ENCODE measurements at regions not wholly inside any gene's neighbourhood (a gene's known extent, or its start where the extent isn't known, plus 50 kb on each side); places are given as distances from the start of the nearest gene placed in this dataset.
"Not testable (repeated sequence)": the region's sequence is repeated elsewhere in the genome, so short reads cannot be mapped to it uniquely, and the experiment has no call there.

DNA sequence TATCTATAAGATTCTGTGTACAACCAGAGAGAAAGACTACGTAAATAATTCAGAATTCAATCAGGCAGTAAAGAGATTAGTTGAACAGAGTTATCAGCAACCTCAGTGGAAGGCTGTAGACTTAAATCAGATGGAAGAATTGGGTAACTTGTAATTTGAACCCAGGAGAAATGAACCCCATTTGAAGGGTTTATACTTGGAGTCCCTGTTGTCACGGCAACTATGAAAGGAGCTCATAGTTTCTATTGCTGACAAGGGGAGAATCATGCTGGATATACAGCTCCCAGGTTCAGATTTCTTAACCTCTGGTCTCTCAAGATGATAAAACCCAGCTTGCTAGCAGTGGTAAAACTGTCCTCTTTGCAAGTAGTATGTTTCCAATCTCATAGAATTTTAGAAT is 54.4 kb upstream of the BMP4 start:
- no peak for DNase-seq (ENCODE audit: low spot score)

DNA sequence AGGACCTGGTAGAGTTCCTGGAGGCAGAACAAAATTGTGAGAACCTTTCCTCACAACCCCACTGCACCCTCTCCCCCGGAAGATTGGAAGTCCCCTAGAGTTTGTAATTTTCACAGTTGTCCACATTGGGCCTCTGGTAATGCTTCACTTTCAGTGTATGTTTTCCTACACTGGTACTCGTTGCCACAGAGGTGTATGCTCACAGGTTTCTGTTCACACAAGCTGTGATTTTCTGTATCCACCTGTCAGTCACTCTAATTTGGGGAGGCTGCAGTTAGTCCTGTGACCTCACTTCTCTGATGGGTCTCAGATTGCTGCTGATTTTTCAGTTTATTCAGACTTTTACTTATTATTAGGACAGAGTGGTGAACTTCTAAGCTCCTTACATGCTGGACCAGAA is 66.4 kb upstream of the BMP4 start:
- no peak for DNase-seq (ENCODE audit: low spot score)

DNA sequence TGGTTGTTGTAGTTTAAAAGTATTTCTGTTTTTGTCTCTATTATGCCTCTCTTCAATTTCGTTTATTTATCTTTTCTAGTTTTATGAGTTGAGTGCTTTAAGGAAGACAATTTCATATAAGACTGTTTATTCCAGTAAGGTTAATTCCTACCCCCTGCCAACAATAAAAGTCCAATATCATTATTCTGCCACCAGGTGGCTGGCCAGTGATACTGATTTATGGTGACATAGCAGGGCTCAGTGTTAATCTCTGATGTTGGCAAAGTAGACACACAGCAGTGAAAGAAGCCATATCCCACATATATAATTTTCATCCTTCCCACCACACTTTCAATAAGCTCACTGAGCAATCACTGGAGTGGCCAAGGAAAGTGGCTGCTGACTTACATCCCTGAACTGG is 69.0 kb upstream of the BMP4 start:
- DNase-seq (ENCODE audit: low spot score), result peak; percentile 5

DNA sequence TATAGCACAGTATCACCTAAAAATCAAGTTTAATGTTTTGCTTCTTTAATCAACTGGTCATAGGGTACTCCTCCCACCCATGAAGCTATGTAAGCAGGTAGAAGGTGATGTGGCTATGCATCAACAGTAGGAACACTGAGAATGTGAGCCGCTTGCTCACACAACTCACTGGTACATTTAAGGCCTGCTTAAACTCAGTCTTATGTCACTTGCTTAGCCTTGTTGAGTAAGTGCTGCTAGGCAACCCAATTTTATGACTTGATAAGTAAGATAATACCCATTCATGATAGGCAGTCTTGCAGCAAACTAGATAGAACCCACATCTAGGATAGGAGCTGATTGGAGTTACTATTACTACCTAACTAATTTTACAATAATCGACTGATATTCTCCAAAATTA is 70.0 kb upstream of the BMP4 start:
- DNase-seq (ENCODE audit: low spot score), result no peak

DNA sequence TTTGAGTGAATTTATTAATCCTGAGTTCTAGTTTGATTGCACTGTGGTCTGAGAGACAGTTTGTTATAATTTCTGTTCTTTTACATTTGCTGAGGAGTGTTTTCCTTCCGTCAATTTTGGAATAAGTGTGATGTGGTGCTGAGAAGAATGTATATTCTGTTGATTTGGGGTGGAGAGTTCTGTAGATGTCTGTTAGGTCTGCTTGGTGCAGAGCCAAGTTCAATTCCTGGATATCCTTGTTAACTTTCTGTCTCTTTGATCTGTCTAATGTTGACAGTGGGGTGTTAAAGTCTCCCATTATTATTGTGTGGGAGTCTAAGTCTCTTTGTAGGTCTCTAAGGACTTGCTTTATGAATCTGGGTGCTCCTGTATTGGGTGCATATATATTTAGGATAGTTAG is 74.4 kb upstream of the BMP4 start:
- not testable (repeated sequence) for DNase-seq (ENCODE audit: low spot score)

DNA sequence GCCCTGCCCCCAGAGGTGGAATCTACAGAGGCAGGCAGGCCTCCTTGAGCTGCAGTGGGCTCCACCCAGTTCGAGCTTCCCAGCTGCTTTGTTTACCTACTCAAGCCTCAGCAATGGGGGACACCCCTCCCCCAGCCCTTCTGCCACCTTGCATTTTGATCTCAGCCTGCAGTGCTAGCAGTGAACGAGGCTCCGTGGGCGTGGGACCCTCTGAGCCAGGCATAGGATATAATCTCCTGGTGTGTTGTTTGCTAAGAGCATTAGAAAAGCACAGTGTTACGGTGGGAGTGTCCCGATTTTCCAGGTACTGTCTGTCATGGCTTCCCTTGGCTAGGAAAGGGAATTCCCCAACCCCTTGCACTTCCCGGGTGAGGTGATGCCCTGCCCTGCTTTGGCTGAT is 76.7 kb upstream of the BMP4 start:
- not testable (repeated sequence) for DNase-seq (ENCODE audit: low spot score)

DNA sequence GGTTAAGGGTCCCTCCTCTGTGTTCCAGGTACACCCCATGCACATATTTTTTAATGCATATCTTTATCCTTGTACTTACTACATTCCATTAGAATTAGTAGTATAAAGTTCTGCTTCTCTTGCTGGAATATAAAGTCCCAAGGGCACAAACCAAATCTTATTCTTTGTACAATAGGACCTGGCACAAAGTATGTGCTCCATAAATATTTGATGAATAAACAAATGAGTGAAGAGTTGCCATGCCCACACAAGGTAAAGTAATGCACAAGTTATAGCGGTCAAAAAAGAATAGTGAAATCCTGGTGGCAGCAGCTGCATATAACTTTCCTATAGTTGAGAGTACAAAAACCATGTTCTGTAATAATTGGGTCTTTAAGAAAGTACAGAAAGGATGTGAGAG is 82.1 kb upstream of the BMP4 start:
- DNase-seq (ENCODE audit: low spot score), result no peak

DNA sequence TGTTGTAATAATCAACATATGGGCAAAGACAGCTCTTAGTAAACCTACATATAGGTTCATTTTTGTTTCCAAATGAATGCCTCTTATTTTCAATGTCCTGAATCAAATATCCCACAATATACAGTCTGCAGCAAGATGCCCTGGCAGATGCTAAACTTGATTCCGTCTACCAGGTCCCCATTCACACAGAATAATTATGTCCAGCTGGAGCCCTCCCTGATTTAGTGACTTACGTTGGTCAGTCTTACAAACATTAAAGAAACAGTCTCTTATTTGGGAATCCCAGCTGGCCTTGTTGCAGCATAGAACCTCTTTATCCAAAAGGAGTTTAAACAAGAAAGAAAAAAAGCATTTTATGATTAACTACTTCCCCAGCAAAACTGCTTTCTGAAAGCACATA is 82.7 kb upstream of the BMP4 start:
- no peak for DNase-seq (ENCODE audit: low spot score)

DNA sequence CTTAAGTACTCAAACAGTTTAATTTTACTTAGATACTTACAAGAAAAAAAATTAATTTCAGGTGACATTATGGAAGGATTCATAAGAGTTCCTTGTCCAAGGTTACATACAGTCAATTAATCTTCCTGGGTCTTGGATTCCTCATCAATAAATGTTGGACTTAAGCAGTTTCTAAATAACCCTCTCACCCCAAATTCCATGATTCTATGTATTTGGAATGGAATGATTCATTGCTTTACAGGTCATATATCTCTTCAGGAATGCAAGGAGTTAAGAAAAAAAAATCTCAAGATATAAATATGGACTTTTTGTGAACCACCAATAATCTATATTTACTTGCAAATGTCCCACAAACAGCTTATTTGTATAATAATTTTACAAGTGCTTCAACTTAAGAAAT is 84.2 kb upstream of the BMP4 start:
- DNase-seq (ENCODE audit: low spot score), result no peak

DNA sequence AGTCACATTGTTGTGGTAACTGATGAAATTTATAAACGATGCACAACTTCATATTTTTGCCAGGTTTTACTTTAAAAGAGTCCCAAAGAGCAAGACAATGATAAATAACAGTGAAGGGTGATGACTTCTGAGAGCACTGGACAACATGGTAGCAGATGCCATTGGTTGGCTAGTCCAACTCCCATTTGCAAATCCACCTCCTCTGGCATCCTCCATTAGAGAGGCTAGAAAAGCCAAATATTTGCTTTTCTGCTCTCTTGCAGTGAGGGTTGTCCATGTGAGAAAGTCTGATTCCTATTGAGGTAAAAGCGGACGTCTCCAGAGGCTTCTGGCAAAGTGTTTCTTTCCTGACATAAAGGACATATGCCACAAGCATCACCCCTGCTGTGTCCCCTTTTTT is 89.6 kb upstream of the BMP4 start:
- no peak for DNase-seq (ENCODE audit: low spot score)

DNA sequence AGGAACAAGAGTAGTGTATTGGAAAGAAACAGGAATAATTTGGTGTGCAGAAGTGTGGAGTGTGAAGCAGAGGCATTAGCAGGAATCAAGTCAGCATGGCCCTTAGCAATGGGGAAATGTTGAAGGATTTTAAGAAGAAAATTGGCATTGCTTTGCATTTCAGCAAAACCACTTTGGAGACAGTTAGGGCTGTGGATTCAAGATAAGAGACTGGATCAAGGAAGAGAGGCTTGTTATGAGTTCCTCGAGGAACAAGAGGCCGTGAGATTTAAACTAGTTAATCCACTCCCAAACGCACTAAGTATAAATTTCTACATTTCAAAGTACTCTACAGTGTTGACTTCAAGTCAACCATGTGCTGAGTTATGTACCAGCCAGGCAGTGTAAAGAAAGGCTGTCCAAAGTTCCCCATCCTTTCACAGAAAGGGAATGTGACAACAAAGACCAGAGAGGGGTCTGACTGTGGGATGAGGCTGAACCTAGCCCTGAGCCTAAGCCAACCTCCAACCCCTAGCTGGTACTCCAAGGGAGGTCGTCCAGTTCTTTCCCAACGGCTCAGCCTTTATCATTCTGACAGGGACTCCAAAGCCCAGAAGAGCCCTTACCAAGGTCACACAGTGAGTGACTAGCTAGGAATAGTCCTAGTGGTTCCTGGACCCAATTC is 91.2 kb upstream of the BMP4 start:
- DNase-seq (ENCODE audit: low spot score), result no peak

DNA sequence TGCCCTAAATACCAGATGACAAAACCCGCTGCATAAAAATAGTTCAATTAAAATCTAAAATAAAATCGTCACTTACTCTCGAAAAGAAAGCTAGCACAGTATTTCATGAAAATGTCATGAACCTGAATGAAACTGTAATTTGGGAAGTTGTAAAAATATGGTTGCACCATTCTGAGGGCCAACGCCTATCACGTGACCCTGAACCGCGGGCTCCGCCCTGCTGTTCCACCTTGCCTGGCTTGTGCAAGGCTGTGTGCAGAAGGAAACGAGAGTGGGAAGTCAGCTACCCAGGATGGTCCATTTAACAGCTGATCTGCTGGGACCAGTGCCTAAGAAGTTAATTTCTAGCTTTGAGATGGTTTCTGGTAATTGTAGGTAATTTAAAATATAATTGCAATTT is 91.7 kb upstream of the BMP4 start:
- no peak for DNase-seq (ENCODE audit: low spot score)

DNA sequence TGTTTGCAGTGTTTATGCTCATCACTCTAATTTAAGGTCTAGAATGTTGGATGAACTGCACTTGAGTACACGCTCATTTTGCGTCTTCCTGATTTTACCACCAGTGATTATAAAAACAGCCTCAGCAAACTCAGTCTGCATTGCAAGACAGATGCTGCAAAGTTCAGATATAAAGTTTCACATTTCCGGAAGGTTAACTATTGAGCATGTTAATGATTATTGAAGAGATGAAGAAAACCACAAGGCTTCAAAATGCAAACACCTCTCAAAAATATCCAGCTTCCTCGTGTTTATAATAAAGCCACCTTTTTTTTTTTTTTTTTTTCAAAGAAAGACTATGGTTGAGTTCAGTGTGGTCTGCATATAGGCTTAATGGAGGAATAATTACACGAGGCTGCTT is 92.1 kb upstream of the BMP4 start:
- no peak for DNase-seq (ENCODE audit: low spot score)

DNA sequence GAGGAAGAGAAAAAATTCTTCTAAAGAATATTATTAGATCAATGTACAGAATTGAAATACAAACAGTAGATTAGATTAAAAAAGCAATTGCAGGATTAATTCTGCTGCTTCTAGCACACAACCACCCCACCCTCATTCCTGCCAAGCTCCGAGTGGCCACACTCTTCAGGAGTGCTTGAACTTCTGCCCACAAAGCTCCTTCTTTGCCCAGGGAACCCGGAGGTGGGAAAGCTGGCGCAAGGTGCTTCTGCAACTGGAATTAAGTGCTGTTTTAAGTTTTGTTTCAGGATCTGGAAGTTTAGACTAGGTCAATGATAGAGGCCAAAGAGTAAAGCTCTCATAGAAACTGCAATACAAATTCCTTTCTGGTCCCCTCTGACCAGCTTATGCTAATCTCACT is 94.1 kb upstream of the BMP4 start:
- DNase-seq (ENCODE audit: low spot score), result no peak

DNA sequence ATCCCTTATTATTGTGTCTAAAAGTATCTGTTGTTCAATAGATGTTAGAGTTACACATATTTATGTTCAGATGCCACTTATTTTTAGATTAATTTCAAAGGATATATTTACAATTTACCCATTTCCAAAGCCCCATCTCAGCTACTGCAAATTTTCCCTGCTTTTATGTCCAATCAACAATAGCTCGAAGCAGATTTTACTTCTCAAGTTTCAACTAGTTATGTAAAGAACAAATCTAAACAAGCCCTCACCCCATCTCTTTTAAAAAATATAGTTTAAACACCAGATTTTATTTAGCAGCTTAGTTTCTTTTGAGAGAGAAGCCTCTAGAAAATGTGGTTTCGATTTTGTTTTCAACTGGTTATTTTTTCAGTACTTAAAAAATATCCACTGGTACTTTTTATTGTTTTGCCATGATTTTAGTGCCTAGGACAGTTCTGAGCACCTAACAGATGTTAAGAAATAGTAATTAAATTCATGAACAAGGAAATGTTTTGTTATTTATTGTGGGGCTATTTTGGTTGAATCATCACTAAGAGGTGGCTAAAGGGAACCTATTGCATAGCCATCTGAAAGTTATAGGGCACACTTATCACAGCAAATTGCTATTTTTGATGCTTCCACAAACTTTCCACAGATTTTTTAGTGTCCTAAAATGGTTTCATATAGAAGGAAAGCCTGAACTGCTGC is 96.2 kb upstream of the BMP4 start:
- no peak for DNase-seq (ENCODE audit: low spot score)

DNA sequence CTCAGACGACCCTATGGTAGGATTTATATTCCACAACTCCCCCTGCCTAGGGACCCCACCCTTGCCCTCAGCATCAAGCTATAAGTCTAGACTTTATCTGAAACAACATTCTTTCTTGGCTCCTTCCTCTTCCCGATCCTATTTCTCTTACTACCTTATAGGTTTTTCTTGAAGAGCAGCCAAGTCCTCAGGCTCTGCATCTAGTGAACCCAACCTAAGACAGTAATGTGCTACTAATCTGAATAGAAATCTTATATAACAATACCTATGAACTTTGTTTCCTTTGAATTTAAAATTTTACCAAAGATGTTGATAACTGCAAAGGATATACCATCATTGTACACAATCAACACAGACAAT is 96.7 kb upstream of the BMP4 start:
- DNase-seq (ENCODE audit: low spot score), result no peak

DNA sequence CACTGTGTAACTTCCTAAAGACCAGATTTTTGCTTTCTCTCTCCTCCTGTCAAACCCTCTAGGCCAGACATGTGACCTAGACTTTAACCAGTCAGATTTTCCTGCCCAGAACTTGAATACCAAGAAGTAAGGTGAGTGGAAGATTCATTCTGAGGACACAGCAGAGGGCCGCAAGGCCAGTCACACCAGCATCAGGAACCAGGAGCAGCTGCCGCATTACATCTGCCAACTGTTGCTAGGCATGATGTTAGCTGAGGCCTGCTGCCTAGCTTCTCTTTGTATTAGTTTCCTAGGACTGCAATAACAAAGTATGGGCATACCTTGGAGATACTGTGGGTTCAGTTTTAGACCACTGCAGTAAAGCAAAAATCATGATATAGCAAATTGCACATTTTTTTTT is 101.9 kb upstream of the BMP4 start:
- DNase-seq (ENCODE audit: low spot score), result no peak

DNA sequence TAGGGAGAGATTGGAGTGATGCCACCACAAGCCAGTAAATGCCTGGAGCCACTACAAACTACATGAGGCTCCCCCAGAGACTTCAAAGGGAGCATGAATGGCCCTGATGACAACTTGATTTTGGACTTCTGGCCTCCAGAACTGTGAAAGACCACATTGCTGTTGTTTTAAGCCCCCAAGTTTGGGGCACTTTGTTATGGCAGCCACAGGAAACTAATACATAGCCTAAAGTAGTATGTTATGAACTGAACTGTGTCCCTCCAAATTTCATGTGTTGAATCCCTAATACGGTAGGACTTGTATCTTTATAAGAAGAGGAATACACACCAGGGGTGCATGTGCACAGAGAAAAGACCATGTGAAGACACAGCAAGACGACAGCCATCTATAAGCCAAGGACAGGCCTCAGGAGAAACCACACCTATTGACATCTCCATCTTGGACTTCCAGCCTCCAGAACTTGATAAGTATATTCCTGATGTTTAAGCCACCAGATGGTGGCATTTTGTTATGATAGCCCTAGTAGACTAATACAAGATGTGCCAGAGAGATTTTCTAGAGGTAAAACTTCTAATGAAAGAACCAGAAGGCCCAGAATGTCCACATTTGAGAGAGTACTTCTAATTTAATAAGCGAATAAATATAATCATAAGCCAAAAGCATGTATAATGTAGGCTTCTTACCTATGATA is 127.1 kb upstream of the BMP4 start:
- no peak for DNase-seq (ENCODE audit: low spot score)

DNA sequence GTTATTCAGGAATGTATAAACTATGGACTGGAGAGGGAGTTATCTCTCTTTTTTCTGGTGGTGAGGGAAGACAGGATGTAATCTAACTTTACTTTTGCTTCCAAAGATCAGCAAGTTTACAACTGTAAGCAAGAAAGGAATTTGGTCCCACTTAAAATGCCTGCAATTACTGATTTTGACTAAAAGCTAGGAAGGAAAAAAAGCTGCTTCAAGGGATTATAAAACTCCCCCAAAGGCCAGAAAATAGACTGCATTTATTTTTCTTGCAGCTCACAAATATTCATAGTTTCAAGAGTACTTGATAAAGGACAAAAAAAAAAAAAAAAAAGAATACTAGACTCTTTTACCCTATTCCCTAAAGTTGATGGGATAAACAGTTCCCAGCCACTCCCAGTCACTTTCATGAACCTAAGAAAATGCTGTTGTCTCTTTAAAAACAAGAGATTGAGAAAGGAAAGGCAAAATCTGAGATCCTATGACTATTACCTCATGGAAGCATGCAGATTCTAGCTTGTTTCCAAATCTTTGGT is 128.7 kb upstream of the BMP4 start:
- DNase-seq (ENCODE audit: low spot score), result no peak

DNA sequence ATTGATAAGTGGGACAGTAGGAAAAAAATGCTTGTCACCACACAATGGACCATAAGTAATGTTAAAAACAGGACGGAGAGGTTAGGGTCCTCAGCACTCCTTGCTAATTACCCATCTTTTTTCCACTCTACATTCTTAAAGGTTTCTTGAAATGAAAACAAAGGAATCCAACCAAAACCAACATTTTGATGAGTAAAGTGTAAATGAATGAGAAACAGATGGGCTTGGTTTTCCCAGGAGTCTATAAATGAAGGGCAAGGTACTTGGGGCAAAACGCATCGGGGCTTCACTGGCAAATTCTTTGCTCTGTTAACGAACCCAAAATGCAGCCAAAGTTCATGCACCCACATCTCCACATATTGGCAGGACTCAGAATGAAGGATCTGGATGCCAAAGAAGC is 129.2 kb upstream of the BMP4 start:
- DNase-seq (ENCODE audit: low spot score), result no peak

DNA sequence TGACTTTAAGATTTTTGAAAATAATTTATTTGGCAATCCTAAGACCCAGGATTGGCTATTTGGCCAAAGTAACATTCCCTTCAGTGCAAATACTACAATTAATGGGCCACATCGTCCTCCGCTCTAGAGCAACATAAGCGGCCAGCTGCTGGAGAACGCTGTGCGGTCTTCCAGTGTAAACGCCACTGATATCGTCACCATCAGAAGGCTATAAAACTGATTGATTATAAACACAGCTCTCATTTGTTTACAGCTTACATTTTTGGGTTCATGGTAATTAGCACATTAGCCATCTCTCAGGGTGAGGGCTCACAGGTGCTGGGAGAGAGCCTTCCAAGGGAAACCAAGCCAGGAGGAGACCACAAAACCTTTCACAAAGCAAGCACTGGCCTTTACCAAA is 130.1 kb upstream of the BMP4 start:
- DNase-seq (ENCODE audit: low spot score), result no peak

DNA sequence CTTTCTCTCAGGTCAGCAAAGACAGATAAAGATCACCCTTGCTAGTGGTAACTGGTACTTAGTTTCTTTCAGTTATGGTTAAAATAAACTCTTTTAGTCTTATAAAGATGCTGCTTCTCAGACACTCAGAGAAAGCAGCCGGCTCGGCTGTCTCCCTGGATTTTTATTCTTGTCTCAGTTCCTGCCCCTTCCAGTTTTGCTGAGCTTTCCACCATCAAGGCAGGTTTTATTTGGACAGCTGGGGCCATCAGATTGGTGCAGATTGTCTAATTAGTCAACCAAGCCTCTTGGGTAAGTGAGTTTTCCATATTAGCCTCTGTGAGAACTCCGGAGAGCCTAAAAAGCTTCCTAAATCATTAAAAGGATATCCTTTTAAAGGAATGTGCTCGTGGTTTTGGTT is 130.8 kb upstream of the BMP4 start:
- no peak for DNase-seq (ENCODE audit: low spot score)

DNA sequence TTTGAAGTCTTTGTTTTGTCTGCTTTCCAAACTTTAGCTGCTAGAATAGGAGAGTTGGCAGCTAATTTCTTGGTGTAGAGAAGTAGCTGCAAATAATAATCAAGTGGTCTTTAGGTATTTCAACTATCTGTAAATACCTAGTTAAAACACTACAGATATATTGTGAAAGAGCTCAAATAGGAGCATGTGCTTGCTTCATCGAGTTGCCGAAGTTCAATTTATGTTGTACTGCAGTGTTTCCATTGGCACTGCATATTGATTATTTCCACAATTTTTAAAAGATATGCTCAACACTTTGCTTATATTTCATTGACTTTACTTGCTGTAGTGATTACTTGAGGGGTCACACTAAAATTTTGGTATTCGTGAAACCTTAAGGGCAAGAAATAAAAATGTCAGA is 131.6 kb upstream of the BMP4 start:
- DNase-seq (ENCODE audit: low spot score), result no peak

DNA sequence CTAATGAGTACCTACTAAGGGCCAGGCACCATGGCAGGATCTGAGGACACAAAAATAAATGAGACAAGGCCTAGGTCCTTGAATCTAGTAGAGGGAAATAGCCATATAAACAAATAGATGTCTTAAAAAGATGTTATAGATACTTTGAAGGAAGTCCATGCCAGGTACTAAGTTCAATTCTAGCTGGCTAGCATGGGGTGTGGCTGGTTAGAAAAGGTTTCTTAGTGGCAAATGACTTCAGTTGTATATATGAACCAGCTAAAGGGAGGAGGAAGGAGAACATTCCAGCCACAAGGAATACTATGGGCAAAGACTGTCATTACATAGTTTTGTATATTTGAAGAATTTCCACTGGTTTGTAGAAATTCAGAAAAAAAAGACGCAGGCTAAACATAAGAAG is 133.6 kb upstream of the BMP4 start:
- DNase-seq (ENCODE audit: low spot score), result no peak
